DND-41 (cell line): ENCODE measurements at regions not wholly inside any gene's neighbourhood (a gene's known extent, or its start where the extent isn't known, plus 50 kb on each side); places are given as distances from the start of the nearest gene placed in this dataset.
A peak's percentile ranks its signal among the peaks of the same experiment; 100 is the strongest.

ENCODE experiments used
- ATAC-seq: fragments of 200-7000 bp; cut with Tn5 transposase; 3 replicates; pipeline ENCODE4 v1.9.1; 2021; ENCODE audit warnings: low read depth; ENCODE audit not compliant: insufficient read depth
- DNase-seq: peaks from one replicate; pipeline ENCODE4 v3.0.0-alpha.2; 2020
- H2AFZ ChIP-seq: 2 replicates; pipeline ENCODE4 v1.6.0; 2012; ENCODE audit warnings: low read depth, low read length
- H3K27ac ChIP-seq: 2 replicates; pipeline ENCODE4 v1.5.1; 2012; ENCODE audit warnings: low read length, inconsistent platforms
- H3K27me3 ChIP-seq: fragments of 200-600 bp; sonication (generic); 2 replicates; pipeline ENCODE4 v1.6.0; 2012; ENCODE audit warnings: low read length, mild to moderate bottlenecking, inconsistent platforms; ENCODE audit not compliant: insufficient read depth, poor library complexity
- H3K36me3 ChIP-seq: 2 replicates; pipeline ENCODE4 v1.5.1; 2012; ENCODE audit warnings: low read length, inconsistent platforms; ENCODE audit not compliant: insufficient read depth
- H3K4me1 ChIP-seq: 2 replicates; pipeline ENCODE4 v1.5.1; 2012; ENCODE audit warnings: mild to moderate bottlenecking, low read length; ENCODE audit not compliant: insufficient read depth
- H3K4me2 ChIP-seq: 2 replicates; pipeline ENCODE4 v1.6.0; 2012; ENCODE audit warnings: mild to moderate bottlenecking, moderate library complexity, low read length, inconsistent platforms; ENCODE audit not compliant: insufficient read depth
- H3K4me3 ChIP-seq, 2 experiments: fragments of 200-600 bp in 1 of 2; shearing (Covaris generic) in 1 of 2; 2 replicates each; pipeline ENCODE4 v1.5.1; 2012 to 2016; ENCODE audit warnings: inconsistent platforms in 2 of 2, low read length in 2 of 2, mild to moderate bottlenecking in 2 of 2, low read depth in 1 of 2, moderate library complexity in 1 of 2
- H3K79me2 ChIP-seq: 2 replicates; pipeline ENCODE4 v1.6.0; 2012; ENCODE audit warnings: low read length, inconsistent platforms; ENCODE audit not compliant: insufficient read depth
- H3K9ac ChIP-seq: 2 replicates; pipeline ENCODE4 v1.6.0; 2012; ENCODE audit warnings: low read depth, mild to moderate bottlenecking, inconsistent platforms, low read length, moderate library complexity
- H3K9me3 ChIP-seq: 2 replicates; pipeline ENCODE4 v1.5.1; 2012; ENCODE audit warnings: low read length, moderate library complexity, mild to moderate bottlenecking, inconsistent platforms; ENCODE audit not compliant: insufficient read depth, severe bottlenecking
- H4K20me1 ChIP-seq: 2 replicates; pipeline ENCODE4 v1.6.0; 2012; ENCODE audit warnings: low read length; ENCODE audit not compliant: insufficient read depth
- CTCF ChIP-seq: IDR thresholded peaks from 2 replicates; pipeline ENCODE4 v1.5.1; 2012; ENCODE audit warnings: borderline replicate concordance, low read length, moderate library complexity, mild to moderate bottlenecking; ENCODE audit not compliant: poor library complexity, severe bottlenecking; ENCODE audit errors: extremely low read depth
- EZH2 ChIP-seq: IDR thresholded peaks from 3 replicates; pipeline ENCODE4 v1.6.1; 2012; ENCODE audit warnings: borderline replicate concordance, low read depth, mild to moderate bottlenecking, moderate library complexity, low read length, inconsistent platforms; ENCODE audit not compliant: severe bottlenecking

GRCh38 chr1:83573776-83574175 is 425.2 kb downstream of the TTLL7 start:
- no peak overlapping the region for H3K4me2 ChIP-seq
- H3K4me3 ChIP-seq = no peak overlapping the region
- ATAC-seq (no peak), DNase-seq (no peak)
- H3K79me2 ChIP-seq = no peaks in the 10 kb centered on the region
- no peak overlapping the region for H2AFZ ChIP-seq
- H3K9me3 ChIP-seq = no peaks in the 10 kb centered on the region
- no peak overlapping the region for H3K9ac ChIP-seq
- TF ChIP-seq EZH2 (no peak), CTCF (no peak)
- no peak overlapping the region for H3K27ac ChIP-seq
- H4K20me1 ChIP-seq = no peaks in the 10 kb centered on the region
- no peaks in the 10 kb centered on the region for H3K4me1 ChIP-seq
- H3K36me3 ChIP-seq = no peaks in the 10 kb centered on the region
- H3K27me3 ChIP-seq = no peaks in the 10 kb centered on the region

GRCh38 chr1:83571536-83571935 is 427.4 kb downstream of the TTLL7 start:
- Histone ChIP-seq H3K4me1 (no peaks in the 10 kb centered on the region), H3K27ac (no peak overlapping the region), H3K4me2 (no peak overlapping the region), H3K9ac (no peak overlapping the region), H2AFZ (no peak overlapping the region), H3K27me3 (no peaks in the 10 kb centered on the region), H3K9me3 (no peaks in the 10 kb centered on the region), H4K20me1 (no peaks in the 10 kb centered on the region), H3K36me3 (no peaks in the 10 kb centered on the region), H3K4me3 (no peak overlapping the region), H3K79me2 (no peaks in the 10 kb centered on the region)
- TF ChIP-seq CTCF = no peak
- TF ChIP-seq EZH2 = no peak
- ATAC-seq (no peak), DNase-seq (no peak)

GRCh38 chr1:83561346-83561745 is 437.6 kb downstream of the TTLL7 start:
- Histone ChIP-seq H2AFZ (no peak overlapping the region), H3K79me2 (no peaks in the 10 kb centered on the region), H3K4me3 (no peak overlapping the region), H4K20me1 (no peaks in the 10 kb centered on the region), H3K36me3 (no peaks in the 10 kb centered on the region), H3K9me3 (no peaks in the 10 kb centered on the region), H3K27me3 (no peaks in the 10 kb centered on the region), H3K27ac (no peak overlapping the region), H3K4me2 (no peak overlapping the region), H3K9ac (no peak overlapping the region), H3K4me1 (no peaks in the 10 kb centered on the region)
- DNase-seq = no peak
- ATAC-seq = no peak
- TF ChIP-seq CTCF (no peak), EZH2 (no peak)

GRCh38 chr1:83559129-83559840 is 439.6 kb downstream of the TTLL7 start:
- H3K4me1 ChIP-seq = no peaks in the 10 kb centered on the region
- ATAC-seq = peak; percentile 57; the same call in 2 of the 3 replicates
- H2AFZ ChIP-seq = no peak overlapping the region
- no peaks in the 10 kb centered on the region for H3K27me3 ChIP-seq
- no peak overlapping the region for H3K4me2 ChIP-seq
- H3K79me2 ChIP-seq = no peaks in the 10 kb centered on the region
- no peak overlapping the region for H3K9ac ChIP-seq
- no peaks in the 10 kb centered on the region for H4K20me1 ChIP-seq
- no peaks in the 10 kb centered on the region for H3K9me3 ChIP-seq
- no peak overlapping the region for H3K27ac ChIP-seq
- H3K36me3 ChIP-seq = no peaks in the 10 kb centered on the region
- no peak for DNase-seq
- TF ChIP-seq CTCF (no peak), EZH2 (no peak)
- no peak overlapping the region for H3K4me3 ChIP-seq
